HepG2 (cell line): ENCODE measurements at regions not wholly inside any gene's neighbourhood (a gene's known extent, or its start where the extent isn't known, plus 50 kb on each side); places are given as distances from the start of the nearest gene placed in this dataset.

ENCODE experiments used
- ATAC-seq: fragments of 200-7000 bp; cut with Tn5 transposase; 3 replicates; pipeline ENCODE4 v1.9.1; 2020; ENCODE audit warnings: mild to moderate bottlenecking, moderate library complexity
- BruUV-seq: library from RNA; stranded (reverse); fragments of 400-500 nt; replicated peaks from 2 replicates; lab custom pipeline; 2021; lab: Mats Ljungman, UMichigan
- CTCF ChIA-PET: fragments of 300-600 bp; formaldehyde crosslinking; extraction: SDS; loops from one replicate; lab custom pipeline; 2021; ENCODE audit warnings: low total read pairs, inconsistent platforms, low intra/inter-chr PET ratio; lab: Yijun Ruan, JAX
- POLR2A ChIA-PET: fragments of 350-600 bp; sonication (Branson Sonifier 250); formaldehyde crosslinking; loops from one replicate; lab custom pipeline; 2020; ENCODE audit warnings: antibody characterized with exemption, inconsistent platforms; lab: Yijun Ruan, JAX
- DNase-seq: peaks from one replicate; pipeline ENCODE4 v3.0.0-alpha.2; 2015; ENCODE audit warnings: low spot score
- FAIRE-seq: peaks from 3 replicates; lab custom pipeline; 2011; peaks lifted over from hg19 to GRCh38; lab: Jason Lieb, UNC
- H2AFZ ChIP-seq: one replicate; pipeline ENCODE4 v1.6.1; 2011; ENCODE audit warnings: low read length, inconsistent platforms
- H3K27ac ChIP-seq: fragments of 300-600 bp; 3 replicates; pipeline ENCODE4 v1.8.0; 2011; ENCODE audit warnings: mixed run types, mild to moderate bottlenecking, mixed read lengths, low read length, inconsistent platforms; ENCODE audit not compliant: insufficient read depth; ENCODE audit errors: extremely low read length
- H3K27me3 ChIP-seq, 2 experiments: fragments of 200-600 bp in 1 of 2; 2 replicates in 1 of 2; 3 replicates in 1 of 2; pipeline versions ENCODE4 v1.6.0 to v1.8.0; 2011; ENCODE audit warnings: low read length in 2 of 2, mild to moderate bottlenecking in 2 of 2, moderate library complexity in 2 of 2, inconsistent platforms in 1 of 2; ENCODE audit not compliant: insufficient read depth in 2 of 2, control insufficient read depth in 1 of 2
- H3K36me3 ChIP-seq, 2 experiments: fragments of 200-600 bp in 1 of 2; replicated peaks in 1 of 2; 2 replicates in 1 of 2; 3 replicates in 1 of 2; pipeline versions ENCODE4 v1.5.1 to v1.8.0; 2011; ENCODE audit warnings: low read length in 2 of 2, inconsistent platforms in 1 of 2; ENCODE audit not compliant: insufficient read depth in 2 of 2, control insufficient read depth in 1 of 2
- H3K4me1 ChIP-seq: 2 replicates; pipeline ENCODE4 v1.5.1; 2012; ENCODE audit warnings: low read length, inconsistent platforms; ENCODE audit not compliant: insufficient read depth
- H3K4me2 ChIP-seq: 2 replicates; pipeline ENCODE4 v1.6.0; 2011; ENCODE audit warnings: low read depth, low read length, inconsistent platforms
- H3K4me3 ChIP-seq, 3 experiments: fragments of 200-600 bp in 1 of 3; sonication (generic), shearing (Covaris generic) in 1 of 3; replicated peaks in 1 of 3; 2 replicates each; pipeline ENCODE4 v1.5.1; 2011 to 2016; ENCODE audit warnings: low read length in 3 of 3, inconsistent platforms in 2 of 3, low read depth in 2 of 3, mild to moderate bottlenecking in 2 of 3, control low read depth in 1 of 3, mixed read lengths in 1 of 3; ENCODE audit not compliant: insufficient read depth in 1 of 3
- H3K79me2 ChIP-seq: one replicate; pipeline ENCODE4 v1.6.1; 2011; ENCODE audit warnings: low read length, inconsistent platforms; ENCODE audit not compliant: insufficient read depth
- H3K9ac ChIP-seq: 2 replicates; pipeline ENCODE4 v1.6.0; 2011; ENCODE audit warnings: mild to moderate bottlenecking, low read depth, low read length, inconsistent platforms; ENCODE audit not compliant: insufficient read depth
- H3K9me3 ChIP-seq: 2 replicates; pipeline ENCODE4 v1.5.1; 2012; ENCODE audit warnings: mild to moderate bottlenecking, low read length
- H4K20me1 ChIP-seq: 2 replicates; pipeline ENCODE4 v1.6.0; 2011; ENCODE audit warnings: inconsistent platforms, mild to moderate bottlenecking, low read length, moderate library complexity; ENCODE audit not compliant: insufficient read depth
- DNMT1 ChIP-seq: sonication (generic); formaldehyde crosslinking; IDR thresholded peaks from 2 replicates; pipeline ENCODE4 v1.5.1; 2020; ENCODE audit warnings: mild to moderate bottlenecking, missing genetic modification reagents
- ETV6 ChIP-seq: sonication (generic); formaldehyde crosslinking; conservative IDR thresholded peaks from 2 replicates; pipeline ENCODE4 v1.4.0; 2020; ENCODE audit warnings: missing genetic modification reagents
- FOSL2 ChIP-seq: sonication (generic); formaldehyde crosslinking; IDR thresholded peaks from 2 replicates; pipeline ENCODE4 v1.4.0; 2020; ENCODE audit warnings: missing genetic modification reagents
- POLR2G ChIP-seq: fragments of 200-400 bp; formaldehyde crosslinking; IDR thresholded peaks from 2 replicates; pipeline ENCODE4 v1.6.1; 2018; ENCODE audit warnings: mild to moderate bottlenecking, low read depth, low read length, moderate library complexity
- RAD21 ChIP-seq: fragments of 450-650 bp; formaldehyde crosslinking; IDR thresholded peaks from 2 replicates; pipeline ENCODE4 v1.5.0; 2020; ENCODE audit warnings: mild to moderate bottlenecking
- SNRNP70 ChIP-seq: fragments of 200-400 bp; formaldehyde crosslinking; IDR thresholded peaks from 2 replicates; pipeline ENCODE4 v1.6.1; 2017; ENCODE audit warnings: mild to moderate bottlenecking, low read depth, low read length, moderate library complexity
- ZNF136 ChIP-seq: sonication (generic); formaldehyde crosslinking; IDR thresholded peaks from 2 replicates; pipeline ENCODE4 v1.8.1; 2022; ENCODE audit warnings: low read depth, mild to moderate bottlenecking, moderate library complexity, missing genetic modification reagents
- ZNF17 ChIP-seq: sonication (generic); formaldehyde crosslinking; IDR thresholded peaks from 2 replicates; pipeline ENCODE4 v1.5.0; 2020; ENCODE audit warnings: mild to moderate bottlenecking, missing genetic modification reagents
- ZNF337 ChIP-seq: sonication (generic); formaldehyde crosslinking; IDR thresholded peaks from 2 replicates; pipeline ENCODE4 v1.5.1; 2020; ENCODE audit warnings: missing genetic modification reagents, low read depth, mild to moderate bottlenecking, borderline replicate concordance
- ZNF44 ChIP-seq: sonication (generic); formaldehyde crosslinking; IDR thresholded peaks from 2 replicates; pipeline ENCODE4 v1.5.1; 2020; ENCODE audit warnings: mild to moderate bottlenecking, missing genetic modification reagents
- ZNF558 ChIP-seq: sonication (generic); formaldehyde crosslinking; IDR thresholded peaks from 2 replicates; pipeline ENCODE4 v1.9.0; 2022; ENCODE audit warnings: mild to moderate bottlenecking, missing genetic modification reagents, borderline replicate concordance
- WGBS: methylation state at CpG from one replicate; pipeline ENCODE4 v1.1.6; 2017; ENCODE audit warnings: low lambda C conversion rate; 5-methylcytosine and 5-hydroxymethylcytosine counted together
- in situ Hi-C: cut with HindIII; loops from 2 replicates; pipeline ENCODE4 v1.10.0; 2017; ENCODE audit warnings: low pct_unique_long_range_greater_than_20kb; ENCODE audit not compliant: extremely low pct_ligation_motif_present
- intact Hi-C: fragments of 100-400 bp; cut with micrococcal nuclease; formaldehyde crosslinking; loops from one replicate; pipeline ENCODE4 v1.10.0; 2022; ENCODE audit not compliant: unreplicated experiment
- TF ChIP-seq, protein P1 (sequence below): sonication (generic); formaldehyde crosslinking; IDR thresholded peaks from 2 replicates; pipeline ENCODE4 v1.4.0; 2020; ENCODE audit warnings: low read depth, mild to moderate bottlenecking, missing genetic modification reagents
- TF ChIP-seq, protein P2 (sequence below): sonication (generic); formaldehyde crosslinking; IDR thresholded peaks from 2 replicates; pipeline ENCODE4 v1.4.0; 2020; ENCODE audit warnings: missing genetic modification reagents

DNA sequence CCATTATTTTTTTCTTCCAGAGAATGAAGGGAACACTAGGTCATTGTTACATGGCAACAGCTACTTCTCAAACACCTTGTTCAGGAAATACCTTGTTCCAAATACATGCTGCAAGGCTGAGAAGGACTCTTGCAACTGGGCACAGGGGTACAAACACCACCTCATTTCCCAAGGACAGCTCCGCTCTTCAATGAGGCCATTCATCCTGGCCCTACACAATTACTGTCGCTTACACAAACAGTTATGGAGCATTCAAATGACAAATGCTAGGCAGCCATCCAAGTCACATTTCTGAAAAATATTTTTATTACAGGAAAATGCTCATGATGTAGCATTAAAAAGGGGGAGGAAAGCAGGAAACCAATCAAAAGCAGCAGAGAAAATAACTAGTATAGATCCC is 611.9 kb downstream of the DHX35 start:
- Histone ChIP-seq H3K36me3 (no peaks in the 10 kb centered on the region), H3K4me3 (no peak overlapping the region), H3K79me2 (no peaks in the 10 kb centered on the region), H3K9ac (no peak overlapping the region), H3K4me1 (no peaks in the 10 kb centered on the region), H3K9me3 (peaks cover 85% of the 10 kb centered on the region), H3K27ac (no peak overlapping the region), H4K20me1 (no peaks in the 10 kb centered on the region), H3K4me2 (no peak overlapping the region), H2AFZ (no peak overlapping the region), H3K27me3 (no peaks in the 10 kb centered on the region)
- no peak for ATAC-seq
- in situ Hi-C loops, result no loop called here
- DNase-seq, result no peak
- no TSS peak for BruUV-seq
- ChIA-PET CTCF (no interaction called here), POLR2A (no interaction called here)
- 62% methylated on average over 2 of the region's 2 CpGs for WGBS
- TF ChIP-seq SNRNP70, result no peak
- no peak for FAIRE-seq
- intact Hi-C loops, result no loop called here

DNA sequence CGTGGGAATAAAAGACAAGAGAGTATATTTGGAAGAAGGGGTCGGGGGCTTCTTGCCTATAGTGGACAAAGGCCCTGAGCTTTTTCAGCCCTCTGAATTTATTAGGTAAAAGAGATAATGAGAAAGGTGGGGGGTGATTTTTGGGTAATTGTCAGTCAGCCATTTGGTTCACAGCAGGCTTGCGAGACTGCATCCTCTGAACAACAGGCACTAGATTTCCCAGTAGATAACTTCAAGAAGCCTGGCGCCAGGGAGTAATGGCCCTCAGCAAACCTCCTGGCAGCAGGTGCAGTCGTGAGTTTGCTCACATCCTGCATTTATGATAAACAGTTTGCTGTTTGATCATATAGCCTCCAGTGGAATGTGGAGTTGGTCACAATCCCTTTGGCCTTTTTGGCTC is 609.0 kb downstream of the DHX35 start:
- H3K4me2 ChIP-seq, result no peak overlapping the region
- CTCF ChIA-PET, result no interaction called here
- H3K4me3 ChIP-seq, result no peak overlapping the region
- no peaks in the 10 kb centered on the region for H4K20me1 ChIP-seq
- no peaks in the 10 kb centered on the region for H3K79me2 ChIP-seq
- DNase-seq (no peak), FAIRE-seq (no peak), ATAC-seq (no peak)
- intact Hi-C loops, result no loop called here
- POLR2A ChIA-PET, result no interaction called here
- no peaks in the 10 kb centered on the region for H3K4me1 ChIP-seq
- BruUV-seq, result no TSS peak
- in situ Hi-C loops, result no loop called here
- H3K27ac ChIP-seq, result no peak overlapping the region
- 6% methylated on average over 5 of the region's 5 CpGs for WGBS
- no peak overlapping the region for H2AFZ ChIP-seq
- TF ChIP-seq ZNF17 (CRISPR knock-in tag), result no peak
- TF ChIP-seq, protein P1, sequence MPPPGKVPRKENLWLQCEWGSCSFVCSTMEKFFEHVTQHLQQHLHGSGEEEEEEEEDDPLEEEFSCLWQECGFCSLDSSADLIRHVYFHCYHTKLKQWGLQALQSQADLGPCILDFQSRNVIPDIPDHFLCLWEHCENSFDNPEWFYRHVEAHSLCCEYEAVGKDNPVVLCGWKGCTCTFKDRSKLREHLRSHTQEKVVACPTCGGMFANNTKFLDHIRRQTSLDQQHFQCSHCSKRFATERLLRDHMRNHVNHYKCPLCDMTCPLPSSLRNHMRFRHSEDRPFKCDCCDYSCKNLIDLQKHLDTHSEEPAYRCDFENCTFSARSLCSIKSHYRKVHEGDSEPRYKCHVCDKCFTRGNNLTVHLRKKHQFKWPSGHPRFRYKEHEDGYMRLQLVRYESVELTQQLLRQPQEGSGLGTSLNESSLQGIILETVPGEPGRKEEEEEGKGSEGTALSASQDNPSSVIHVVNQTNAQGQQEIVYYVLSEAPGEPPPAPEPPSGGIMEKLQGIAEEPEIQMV (CRISPR knock-in tag), result no peak
- no peak for TF ChIP-seq DNMT1
- no peak for TF ChIP-seq ZNF337 (CRISPR knock-in tag)
- TF ChIP-seq RAD21 (CRISPR knock-in tag), result no peak
- TF ChIP-seq FOSL2 (CRISPR knock-in tag), result no peak
- no peak for TF ChIP-seq POLR2G
- no peak for TF ChIP-seq ETV6 (CRISPR knock-in tag)
- TF ChIP-seq ZNF136 (CRISPR knock-in tag), result no peak
- no peak for TF ChIP-seq ZNF44
- no peak for TF ChIP-seq ZNF558
- TF ChIP-seq, protein P2, sequence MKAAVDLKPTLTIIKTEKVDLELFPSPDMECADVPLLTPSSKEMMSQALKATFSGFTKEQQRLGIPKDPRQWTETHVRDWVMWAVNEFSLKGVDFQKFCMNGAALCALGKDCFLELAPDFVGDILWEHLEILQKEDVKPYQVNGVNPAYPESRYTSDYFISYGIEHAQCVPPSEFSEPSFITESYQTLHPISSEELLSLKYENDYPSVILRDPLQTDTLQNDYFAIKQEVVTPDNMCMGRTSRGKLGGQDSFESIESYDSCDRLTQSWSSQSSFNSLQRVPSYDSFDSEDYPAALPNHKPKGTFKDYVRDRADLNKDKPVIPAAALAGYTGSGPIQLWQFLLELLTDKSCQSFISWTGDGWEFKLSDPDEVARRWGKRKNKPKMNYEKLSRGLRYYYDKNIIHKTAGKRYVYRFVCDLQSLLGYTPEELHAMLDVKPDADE (CRISPR knock-in tag), result no peak
- H3K27me3 ChIP-seq, result no peaks in the 10 kb centered on the region
- peaks cover 82% of the 10 kb centered on the region for H3K9me3 ChIP-seq
- H3K36me3 ChIP-seq, result no peaks in the 10 kb centered on the region
- H3K9ac ChIP-seq, result no peak overlapping the region
